HG03064 (cell line): ENCODE measurements at regions not wholly inside any gene's neighbourhood (a gene's known extent, or its start where the extent isn't known, plus 50 kb on each side); places are given as distances from the start of the nearest gene placed in this dataset.
"Not testable (repeated sequence)": the region's sequence is repeated elsewhere in the genome, so short reads cannot be mapped to it uniquely, and the experiment has no call there.

Experiments
- ATAC-seq: cut with Tn5 transposase; IDR thresholded peaks from one replicate; pipeline ENCODE4 v1.9.1; 2021; ENCODE audit warnings: low read depth; ENCODE audit not compliant: unreplicated experiment

- ATAC-seq, result no peak
Measured at GRCh38 chr20:47905628-47906347, 120.5 kb upstream of the SULF2 start.

GRCh38 chr20:47903009-47903408 is 117.7 kb upstream of the SULF2 start:
- ATAC-seq, result not testable (repeated sequence)

GRCh38 chr20:47899313-47899712 is 114.0 kb upstream of the SULF2 start:
- not testable (repeated sequence) for ATAC-seq

- ATAC-seq, result no peak
Measured at GRCh38 chr20:47897461-47897860, 112.2 kb upstream of the SULF2 start.

- ATAC-seq, result not testable (repeated sequence)
Measured at GRCh38 chr20:47892681-47893080, 107.4 kb upstream of the SULF2 start.

- not testable (repeated sequence) for ATAC-seq
Measured at GRCh38 chr20:47890708-47891107, 105.4 kb upstream of the SULF2 start.

GRCh38 chr20:47889751-47890150 is 104.5 kb upstream of the SULF2 start:
- not testable (repeated sequence) for ATAC-seq

GRCh38 chr20:47888351-47888750 is 103.1 kb upstream of the SULF2 start:
- ATAC-seq, result no peak

- ATAC-seq, result no peak
Measured at GRCh38 chr20:47887477-47888080, 102.3 kb upstream of the SULF2 start.

- ATAC-seq, result no peak
Measured at GRCh38 chr20:47887064-47887463, 101.8 kb upstream of the SULF2 start.

GRCh38 chr20:47886454-47887041 is 101.3 kb upstream of the SULF2 start:
- ATAC-seq, result no peak

- ATAC-seq, result no peak
Measured at GRCh38 chr20:47885909-47886453, 100.7 kb upstream of the SULF2 start.

GRCh38 chr20:47883940-47884339 is 98.7 kb upstream of the SULF2 start:
- ATAC-seq, result not testable (repeated sequence)

GRCh38 chr20:47883186-47883585 is 97.9 kb upstream of the SULF2 start:
- no peak for ATAC-seq

- no peak for ATAC-seq
Measured at GRCh38 chr20:47879771-47880170, 94.5 kb upstream of the SULF2 start.

GRCh38 chr20:47878601-47879027 is 93.3 kb upstream of the SULF2 start:
- no peak for ATAC-seq

GRCh38 chr20:47876311-47877088 is 91.2 kb upstream of the SULF2 start:
- no peak for ATAC-seq

GRCh38 chr20:47875297-47876025 is 90.2 kb upstream of the SULF2 start:
- no peak for ATAC-seq

- no peak for ATAC-seq
Measured at GRCh38 chr20:47872341-47872740, 87.1 kb upstream of the SULF2 start.

GRCh38 chr20:47870475-47870874 is 85.2 kb upstream of the SULF2 start:
- no peak for ATAC-seq
